Hepatocyte (in vitro differentiated cells): ENCODE measurements at regions not wholly inside any gene's neighbourhood (a gene's known extent, or its start where the extent isn't known, plus 50 kb on each side); places are given as distances from the start of the nearest gene placed in this dataset.

Source experiments
- CTCF ChIP-seq: fragments of 200-600 bp; sonication (generic); IDR thresholded peaks from 2 replicates; pipeline ENCODE4 v1.5.1; 2016; ENCODE audit warnings: antibody characterized with exemption, mild to moderate bottlenecking; ENCODE audit not compliant: poor library complexity
- EZH2 ChIP-seq: fragments of 200-600 bp; sonication (generic); IDR thresholded peaks from 2 replicates; pipeline ENCODE4 v1.6.1; 2016; ENCODE audit warnings: antibody characterized with exemption, mild to moderate bottlenecking, borderline replicate concordance

- TF ChIP-seq EZH2 (no peak), CTCF (no peak)
Measured at GRCh38 chr17:53234138-53234537, 588.6 kb upstream of the KIF2B start.
